HG03442 (cell line): ENCODE measurements at regions not wholly inside any gene's neighbourhood (a gene's known extent, or its start where the extent isn't known, plus 50 kb on each side); places are given as distances from the start of the nearest gene placed in this dataset.
"Not testable (repeated sequence)": the region's sequence is repeated elsewhere in the genome, so short reads cannot be mapped to it uniquely, and the experiment has no call there.

ENCODE experiments used
- ATAC-seq: cut with Tn5 transposase; IDR thresholded peaks from one replicate; pipeline ENCODE4 v1.9.1; 2021; ENCODE audit warnings: mild to moderate bottlenecking, moderate library complexity; ENCODE audit not compliant: unreplicated experiment

GRCh38 chr4:1572964-1573720 lies 111.0 kb downstream of the FAM53A start:
- no peak for ATAC-seq

- no peak for ATAC-seq
Observed at GRCh38 chr4:1572521-1572920, 111.6 kb downstream of the FAM53A start.

- no peak for ATAC-seq
Observed at GRCh38 chr4:1572010-1572385, 112.1 kb downstream of the FAM53A start.

- no peak for ATAC-seq
Observed at GRCh38 chr4:1571165-1572009, 112.7 kb downstream of the FAM53A start.

GRCh38 chr4:1570291-1571164 lies 113.6 kb downstream of the FAM53A start:
- no peak for ATAC-seq

GRCh38 chr4:1569461-1570151 lies 114.5 kb downstream of the FAM53A start:
- ATAC-seq: no peak

- no peak for ATAC-seq
Observed at GRCh38 chr4:1568855-1569460, 115.2 kb downstream of the FAM53A start.

GRCh38 chr4:1567808-1568581 lies 116.1 kb downstream of the FAM53A start:
- no peak for ATAC-seq

GRCh38 chr4:1567519-1567807 lies 116.7 kb downstream of the FAM53A start:
- no peak for ATAC-seq

GRCh38 chr4:1566838-1567518 lies 117.1 kb downstream of the FAM53A start:
- ATAC-seq: no peak

GRCh38 chr4:1566301-1566837 lies 117.7 kb downstream of the FAM53A start:
- ATAC-seq: not testable (repeated sequence)

GRCh38 chr4:1565598-1566295 lies 118.4 kb downstream of the FAM53A start:
- ATAC-seq: no peak

- ATAC-seq: no peak
Observed at GRCh38 chr4:1564535-1565375, 119.4 kb downstream of the FAM53A start.

GRCh38 chr4:1563768-1564485 lies 120.2 kb downstream of the FAM53A start:
- no peak for ATAC-seq

- no peak for ATAC-seq
Observed at GRCh38 chr4:1563241-1563640, 120.9 kb downstream of the FAM53A start.

GRCh38 chr4:1562771-1563170 lies 121.3 kb downstream of the FAM53A start:
- ATAC-seq: no peak

GRCh38 chr4:1562371-1562770 lies 121.7 kb downstream of the FAM53A start:
- no peak for ATAC-seq
